SK-N-SH treated with all-trans-retinoic acid at 6 μM for 48 hours (cell line): ENCODE measurements at regions not wholly inside any gene's neighbourhood (a gene's known extent, or its start where the extent isn't known, plus 50 kb on each side); places are given as distances from the start of the nearest gene placed in this dataset.

ENCODE experiments used
- ATAC-seq: fragments of 200-7000 bp; cut with Tn5 transposase; 3 replicates; pipeline ENCODE4 v1.9.1; 2020; ENCODE audit warnings: mild to moderate bottlenecking, moderate library complexity
- ARNTL ChIP-seq: fragments of 450-650 bp; formaldehyde crosslinking; IDR thresholded peaks from 2 replicates; pipeline ENCODE4 v1.5.0; 2020; ENCODE audit warnings: low read depth, mild to moderate bottlenecking, moderate library complexity, borderline replicate concordance
- BACH2 ChIP-seq: fragments of 250-450 bp; sonication (Bioruptor Pico); IDR thresholded peaks from 2 replicates; pipeline ENCODE4 v1.9.0; 2021; ENCODE audit warnings: mild to moderate bottlenecking, borderline replicate concordance
- CSDC2 ChIP-seq: fragments of 250-450 bp; sonication (Bioruptor Pico); IDR thresholded peaks from 2 replicates; pipeline ENCODE4 v1.5.0; 2020; ENCODE audit warnings: mild to moderate bottlenecking, moderate library complexity
- ESRRG ChIP-seq: fragments of 250-450 bp; sonication (Bioruptor Pico); IDR thresholded peaks from 2 replicates; pipeline ENCODE4 v1.6.1; 2021; ENCODE audit warnings: mild to moderate bottlenecking
- GLIS3 ChIP-seq: fragments of 250-450 bp; sonication (Bioruptor Pico); IDR thresholded peaks from 2 replicates; pipeline ENCODE4 v1.5.0; 2020; ENCODE audit warnings: mild to moderate bottlenecking, moderate library complexity
- ISL1 ChIP-seq: fragments of 250-450 bp; sonication (Bioruptor Pico); IDR thresholded peaks from 2 replicates; pipeline ENCODE4 v2.1.2; 2022; ENCODE audit warnings: mild to moderate bottlenecking, moderate library complexity
- OSR1 ChIP-seq: fragments of 250-450 bp; sonication (Bioruptor Pico); IDR thresholded peaks from 2 replicates; pipeline ENCODE4 v1.8.0; 2022; ENCODE audit warnings: moderate library complexity, mild to moderate bottlenecking, inconsistent platforms
- RARB ChIP-seq: fragments of 250-450 bp; sonication (Bioruptor Pico); IDR thresholded peaks from 2 replicates; pipeline ENCODE4 v1.8.0; 2021; ENCODE audit warnings: mild to moderate bottlenecking, moderate library complexity
- SNAI2 ChIP-seq: fragments of 250-450 bp; sonication (Bioruptor Pico); IDR thresholded peaks from 2 replicates; pipeline ENCODE4 v1.5.0; 2020; ENCODE audit warnings: mild to moderate bottlenecking, moderate library complexity
- TCF4 ChIP-seq: fragments of 250-450 bp; sonication (Bioruptor Pico); IDR thresholded peaks from 2 replicates; pipeline ENCODE4 v1.8.0; 2021; ENCODE audit warnings: mild to moderate bottlenecking, moderate library complexity, borderline replicate concordance
- TOX ChIP-seq: fragments of 250-450 bp; sonication (Bioruptor Pico); IDR thresholded peaks from 2 replicates; pipeline ENCODE4 v1.8.0; 2021; ENCODE audit warnings: mild to moderate bottlenecking, moderate library complexity, borderline replicate concordance
- ZC3H10 ChIP-seq: fragments of 250-450 bp; sonication (Bioruptor Pico); IDR thresholded peaks from 2 replicates; pipeline ENCODE4 v1.5.1; 2021; ENCODE audit warnings: mild to moderate bottlenecking, moderate library complexity
- ZFP3 ChIP-seq: fragments of 250-450 bp; sonication (Bioruptor Pico); IDR thresholded peaks from 2 replicates; pipeline ENCODE4 v1.5.0; 2020; ENCODE audit warnings: mild to moderate bottlenecking, moderate library complexity
- ZFP30 ChIP-seq: fragments of 450-650 bp; formaldehyde crosslinking; IDR thresholded peaks from 2 replicates; pipeline ENCODE4 v1.5.0; 2022; ENCODE audit warnings: mild to moderate bottlenecking, moderate library complexity
- ZNF565 ChIP-seq: fragments of 450-650 bp; formaldehyde crosslinking; conservative IDR thresholded peaks from 2 replicates; pipeline ENCODE4 v1.5.0; 2020; ENCODE audit warnings: low read depth, mild to moderate bottlenecking, moderate library complexity
- ZNF70 ChIP-seq: fragments of 450-650 bp; formaldehyde crosslinking; IDR thresholded peaks from 2 replicates; pipeline ENCODE4 v1.5.0; 2020; ENCODE audit warnings: mild to moderate bottlenecking, moderate library complexity
- ZNF8 ChIP-seq: fragments of 450-650 bp; formaldehyde crosslinking; IDR thresholded peaks from 2 replicates; pipeline ENCODE4 v1.5.0; 2020; ENCODE audit warnings: mild to moderate bottlenecking, moderate library complexity
- TF ChIP-seq, protein P1 (sequence below): fragments of 250-450 bp; sonication (Bioruptor Pico); IDR thresholded peaks from 2 replicates; pipeline ENCODE4 v1.8.0; 2020; ENCODE audit warnings: mild to moderate bottlenecking, moderate library complexity, borderline replicate concordance
- TF ChIP-seq, protein P2 (sequence below): fragments of 250-450 bp; sonication (Bioruptor Pico); IDR thresholded peaks from 2 replicates; pipeline ENCODE4 v1.5.0; 2020; ENCODE audit warnings: mild to moderate bottlenecking, moderate library complexity
- TF ChIP-seq, protein P3 (sequence below): fragments of 250-450 bp; sonication (Bioruptor Pico); IDR thresholded peaks from 2 replicates; pipeline ENCODE4 v1.8.0; 2021; ENCODE audit warnings: low read depth, mild to moderate bottlenecking, moderate library complexity, borderline replicate concordance
- TF ChIP-seq, protein P4 (sequence below): fragments of 250-450 bp; sonication (Bioruptor Pico); IDR thresholded peaks from 2 replicates; pipeline ENCODE4 v1.5.1; 2021; ENCODE audit warnings: mild to moderate bottlenecking, moderate library complexity

DNA sequence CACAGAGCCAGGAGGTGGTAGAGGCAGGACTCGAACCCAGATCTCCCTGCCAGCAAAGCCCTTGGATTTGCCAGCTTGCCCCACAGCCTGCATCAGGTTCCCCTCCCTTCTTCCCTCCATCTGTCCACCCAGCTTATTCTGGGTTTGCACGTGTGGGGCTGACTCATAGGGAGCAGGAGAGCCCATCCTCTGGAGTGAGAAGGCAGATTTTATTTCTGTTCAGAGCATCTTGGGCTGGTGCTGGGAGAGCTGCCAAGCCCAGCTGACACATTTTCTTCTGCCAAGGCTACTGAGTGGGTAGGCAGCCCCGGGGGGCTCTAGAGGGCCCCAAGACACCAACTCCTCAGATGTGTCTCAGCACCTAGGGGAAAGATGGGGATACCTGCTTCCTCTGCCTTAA lies 106.3 kb upstream of the CRHR1 start:
- ATAC-seq: no peak
- TF ChIP-seq ESRRG (CRISPR knock-in tag) (no peak), ZFP30 (no peak), ZC3H10 (CRISPR knock-in tag) (no peak), BACH2 (no peak), ZFP3 (CRISPR knock-in tag) (no peak), ISL1 (CRISPR knock-in tag) (no peak), GLIS3 (CRISPR knock-in tag) (no peak), OSR1 (CRISPR knock-in tag) (no peak), ZNF70 (CRISPR knock-in tag) (no peak), ZNF8 (CRISPR knock-in tag) (no peak), TCF4 (CRISPR knock-in tag) (no peak), ZNF565 (CRISPR knock-in tag) (no peak), CSDC2 (CRISPR knock-in tag) (no peak), TOX (CRISPR knock-in tag) (no peak), RARB (CRISPR knock-in tag) (no peak), SNAI2 (CRISPR knock-in tag) (no peak)
- TF ChIP-seq, protein P1, sequence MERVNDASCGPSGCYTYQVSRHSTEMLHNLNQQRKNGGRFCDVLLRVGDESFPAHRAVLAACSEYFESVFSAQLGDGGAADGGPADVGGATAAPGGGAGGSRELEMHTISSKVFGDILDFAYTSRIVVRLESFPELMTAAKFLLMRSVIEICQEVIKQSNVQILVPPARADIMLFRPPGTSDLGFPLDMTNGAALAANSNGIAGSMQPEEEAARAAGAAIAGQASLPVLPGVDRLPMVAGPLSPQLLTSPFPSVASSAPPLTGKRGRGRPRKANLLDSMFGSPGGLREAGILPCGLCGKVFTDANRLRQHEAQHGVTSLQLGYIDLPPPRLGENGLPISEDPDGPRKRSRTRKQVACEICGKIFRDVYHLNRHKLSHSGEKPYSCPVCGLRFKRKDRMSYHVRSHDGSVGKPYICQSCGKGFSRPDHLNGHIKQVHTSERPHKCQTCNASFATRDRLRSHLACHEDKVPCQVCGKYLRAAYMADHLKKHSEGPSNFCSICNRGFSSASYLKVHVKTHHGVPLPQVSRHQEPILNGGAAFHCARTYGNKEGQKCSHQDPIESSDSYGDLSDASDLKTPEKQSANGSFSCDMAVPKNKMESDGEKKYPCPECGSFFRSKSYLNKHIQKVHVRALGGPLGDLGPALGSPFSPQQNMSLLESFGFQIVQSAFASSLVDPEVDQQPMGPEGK: no peak
- TF ChIP-seq, protein P2, sequence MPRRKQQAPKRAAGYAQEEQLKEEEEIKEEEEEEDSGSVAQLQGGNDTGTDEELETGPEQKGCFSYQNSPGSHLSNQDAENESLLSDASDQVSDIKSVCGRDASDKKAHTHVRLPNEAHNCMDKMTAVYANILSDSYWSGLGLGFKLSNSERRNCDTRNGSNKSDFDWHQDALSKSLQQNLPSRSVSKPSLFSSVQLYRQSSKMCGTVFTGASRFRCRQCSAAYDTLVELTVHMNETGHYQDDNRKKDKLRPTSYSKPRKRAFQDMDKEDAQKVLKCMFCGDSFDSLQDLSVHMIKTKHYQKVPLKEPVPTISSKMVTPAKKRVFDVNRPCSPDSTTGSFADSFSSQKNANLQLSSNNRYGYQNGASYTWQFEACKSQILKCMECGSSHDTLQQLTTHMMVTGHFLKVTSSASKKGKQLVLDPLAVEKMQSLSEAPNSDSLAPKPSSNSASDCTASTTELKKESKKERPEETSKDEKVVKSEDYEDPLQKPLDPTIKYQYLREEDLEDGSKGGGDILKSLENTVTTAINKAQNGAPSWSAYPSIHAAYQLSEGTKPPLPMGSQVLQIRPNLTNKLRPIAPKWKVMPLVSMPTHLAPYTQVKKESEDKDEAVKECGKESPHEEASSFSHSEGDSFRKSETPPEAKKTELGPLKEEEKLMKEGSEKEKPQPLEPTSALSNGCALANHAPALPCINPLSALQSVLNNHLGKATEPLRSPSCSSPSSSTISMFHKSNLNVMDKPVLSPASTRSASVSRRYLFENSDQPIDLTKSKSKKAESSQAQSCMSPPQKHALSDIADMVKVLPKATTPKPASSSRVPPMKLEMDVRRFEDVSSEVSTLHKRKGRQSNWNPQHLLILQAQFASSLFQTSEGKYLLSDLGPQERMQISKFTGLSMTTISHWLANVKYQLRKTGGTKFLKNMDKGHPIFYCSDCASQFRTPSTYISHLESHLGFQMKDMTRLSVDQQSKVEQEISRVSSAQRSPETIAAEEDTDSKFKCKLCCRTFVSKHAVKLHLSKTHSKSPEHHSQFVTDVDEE (CRISPR knock-in tag): no peak
- TF ChIP-seq, protein P3, sequence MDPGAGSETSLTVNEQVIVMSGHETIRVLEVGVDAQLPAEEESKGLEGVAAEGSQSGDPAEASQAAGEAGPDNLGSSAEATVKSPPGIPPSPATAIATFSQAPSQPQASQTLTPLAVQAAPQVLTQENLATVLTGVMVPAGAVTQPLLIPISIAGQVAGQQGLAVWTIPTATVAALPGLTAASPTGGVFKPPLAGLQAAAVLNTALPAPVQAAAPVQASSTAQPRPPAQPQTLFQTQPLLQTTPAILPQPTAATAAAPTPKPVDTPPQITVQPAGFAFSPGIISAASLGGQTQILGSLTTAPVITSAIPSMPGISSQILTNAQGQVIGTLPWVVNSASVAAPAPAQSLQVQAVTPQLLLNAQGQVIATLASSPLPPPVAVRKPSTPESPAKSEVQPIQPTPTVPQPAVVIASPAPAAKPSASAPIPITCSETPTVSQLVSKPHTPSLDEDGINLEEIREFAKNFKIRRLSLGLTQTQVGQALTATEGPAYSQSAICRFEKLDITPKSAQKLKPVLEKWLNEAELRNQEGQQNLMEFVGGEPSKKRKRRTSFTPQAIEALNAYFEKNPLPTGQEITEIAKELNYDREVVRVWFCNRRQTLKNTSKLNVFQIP (CRISPR knock-in tag): no peak
- TF ChIP-seq, protein P4, sequence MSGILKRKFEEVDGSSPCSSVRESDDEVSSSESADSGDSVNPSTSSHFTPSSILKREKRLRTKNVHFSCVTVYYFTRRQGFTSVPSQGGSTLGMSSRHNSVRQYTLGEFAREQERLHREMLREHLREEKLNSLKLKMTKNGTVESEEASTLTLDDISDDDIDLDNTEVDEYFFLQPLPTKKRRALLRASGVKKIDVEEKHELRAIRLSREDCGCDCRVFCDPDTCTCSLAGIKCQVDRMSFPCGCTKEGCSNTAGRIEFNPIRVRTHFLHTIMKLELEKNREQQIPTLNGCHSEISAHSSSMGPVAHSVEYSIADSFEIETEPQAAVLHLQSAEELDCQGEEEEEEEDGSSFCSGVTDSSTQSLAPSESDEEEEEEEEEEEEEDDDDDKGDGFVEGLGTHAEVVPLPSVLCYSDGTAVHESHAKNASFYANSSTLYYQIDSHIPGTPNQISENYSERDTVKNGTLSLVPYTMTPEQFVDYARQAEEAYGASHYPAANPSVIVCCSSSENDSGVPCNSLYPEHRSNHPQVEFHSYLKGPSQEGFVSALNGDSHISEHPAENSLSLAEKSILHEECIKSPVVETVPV (CRISPR knock-in tag): no peak
- TF ChIP-seq, all 23 proteins: peak for 0

DNA sequence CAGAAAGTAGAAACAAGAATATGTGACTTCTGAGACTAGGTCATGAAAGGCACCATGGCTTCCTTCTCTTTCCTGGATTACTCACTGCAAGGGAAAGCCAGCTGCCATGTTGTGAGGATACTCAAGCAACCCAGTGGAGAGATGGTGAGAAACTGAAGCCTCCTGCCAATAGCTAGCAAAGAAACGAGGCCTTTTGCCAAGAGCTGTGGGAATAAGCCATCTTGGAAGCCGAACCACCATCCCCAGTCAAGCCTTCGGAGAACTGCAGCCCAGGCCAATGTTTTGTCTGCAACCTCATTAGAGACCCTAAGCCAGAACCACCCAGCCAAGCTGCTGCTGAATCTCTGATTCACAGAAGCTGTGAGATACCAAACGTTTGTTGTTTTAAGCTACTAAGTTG lies 104.7 kb upstream of the CRHR1 start:
- no peak for TF ChIP-seq RARB (CRISPR knock-in tag)
- TF ChIP-seq, protein P2 (CRISPR knock-in tag): no peak
- no peak for ATAC-seq

DNA sequence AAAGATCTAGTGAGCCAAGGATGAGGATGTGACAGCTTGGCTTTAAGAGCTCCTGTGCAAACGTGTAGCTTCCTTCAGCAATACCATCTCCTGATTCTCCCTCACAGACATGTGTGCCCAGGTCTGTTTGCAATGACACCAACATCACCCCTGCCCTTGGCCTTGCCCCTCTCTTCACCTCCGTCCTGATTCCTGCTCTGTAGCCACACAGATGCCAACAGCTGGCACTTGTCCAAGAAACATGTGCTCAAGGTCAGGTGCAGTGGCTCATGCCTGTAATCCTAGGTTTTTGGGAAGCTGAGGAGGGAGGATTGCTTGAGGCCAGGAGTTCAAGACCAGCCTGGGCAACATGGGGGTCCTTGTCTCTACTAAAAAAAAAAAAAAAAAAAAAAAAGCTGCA lies 103.8 kb upstream of the CRHR1 start:
- ATAC-seq: no peak
- TF ChIP-seq ZNF8 (CRISPR knock-in tag) (no peak), ESRRG (CRISPR knock-in tag) (no peak), TCF4 (CRISPR knock-in tag) (no peak), ISL1 (CRISPR knock-in tag) (no peak), BACH2 (no peak), ARNTL (CRISPR knock-in tag) (no peak), CSDC2 (CRISPR knock-in tag) (no peak), ZNF565 (CRISPR knock-in tag) (no peak), ZFP30 (no peak), SNAI2 (CRISPR knock-in tag) (no peak)
- TF ChIP-seq, protein P1: no peak
- TF ChIP-seq, protein P4 (CRISPR knock-in tag): no peak
- TF ChIP-seq, protein P3 (CRISPR knock-in tag): no peak
